LNCaP clone FGC (cell line): ENCODE measurements at regions not wholly inside any gene's neighbourhood (a gene's known extent, or its start where the extent isn't known, plus 50 kb on each side); places are given as distances from the start of the nearest gene placed in this dataset.
"Not testable (repeated sequence)": the region's sequence is repeated elsewhere in the genome, so short reads cannot be mapped to it uniquely, and the experiment has no call there.

Experiments
- DNase-seq: peaks from one replicate; pipeline ENCODE4 v3.0.0-alpha.2; 2011; ENCODE audit warnings: low read depth
- H3K4me3 ChIP-seq: 2 replicates; pipeline ENCODE4 v1.5.1; 2011; ENCODE audit warnings: mild to moderate bottlenecking, low read depth, low read length, control low read depth
- TF ChIP-seq, protein P1 (sequence below): IDR thresholded peaks from 2 replicates; pipeline ENCODE4 v1.5.1; 2012; ENCODE audit warnings: mild to moderate bottlenecking; ENCODE audit not compliant: control insufficient read depth, insufficient read depth; ENCODE audit errors: extremely low read depth

DNA sequence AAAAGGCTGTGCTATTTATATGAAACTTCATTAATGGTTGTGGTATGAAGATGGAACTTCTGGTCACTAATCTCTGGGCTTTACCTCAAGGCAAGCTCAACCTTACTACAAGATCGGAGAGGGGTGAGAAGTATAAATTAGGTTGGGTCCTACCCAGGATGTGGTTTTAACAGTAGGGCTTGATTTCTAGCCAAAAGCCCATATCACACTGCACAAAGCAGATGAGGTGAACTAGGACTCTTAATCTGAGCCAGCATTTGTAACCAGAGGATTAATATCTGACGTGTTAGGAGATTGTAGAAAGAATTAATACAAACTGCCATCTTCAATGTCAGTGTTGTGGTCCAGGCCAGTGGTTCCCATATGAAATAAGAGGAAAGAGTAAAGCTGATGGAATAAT is 86.4 kb upstream of the RGPD4 start:
- no peak for DNase-seq
- H3K4me3 ChIP-seq = no peak overlapping the region
- TF ChIP-seq, protein P1, sequence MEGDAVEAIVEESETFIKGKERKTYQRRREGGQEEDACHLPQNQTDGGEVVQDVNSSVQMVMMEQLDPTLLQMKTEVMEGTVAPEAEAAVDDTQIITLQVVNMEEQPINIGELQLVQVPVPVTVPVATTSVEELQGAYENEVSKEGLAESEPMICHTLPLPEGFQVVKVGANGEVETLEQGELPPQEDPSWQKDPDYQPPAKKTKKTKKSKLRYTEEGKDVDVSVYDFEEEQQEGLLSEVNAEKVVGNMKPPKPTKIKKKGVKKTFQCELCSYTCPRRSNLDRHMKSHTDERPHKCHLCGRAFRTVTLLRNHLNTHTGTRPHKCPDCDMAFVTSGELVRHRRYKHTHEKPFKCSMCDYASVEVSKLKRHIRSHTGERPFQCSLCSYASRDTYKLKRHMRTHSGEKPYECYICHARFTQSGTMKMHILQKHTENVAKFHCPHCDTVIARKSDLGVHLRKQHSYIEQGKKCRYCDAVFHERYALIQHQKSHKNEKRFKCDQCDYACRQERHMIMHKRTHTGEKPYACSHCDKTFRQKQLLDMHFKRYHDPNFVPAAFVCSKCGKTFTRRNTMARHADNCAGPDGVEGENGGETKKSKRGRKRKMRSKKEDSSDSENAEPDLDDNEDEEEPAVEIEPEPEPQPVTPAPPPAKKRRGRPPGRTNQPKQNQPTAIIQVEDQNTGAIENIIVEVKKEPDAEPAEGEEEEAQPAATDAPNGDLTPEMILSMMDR = no peak

GRCh38 chr2:107742460-107743027 is 84.1 kb upstream of the RGPD4 start:
- DNase-seq = no peak
- TF ChIP-seq, protein P1 = no peak
- H3K4me3 ChIP-seq = no peak overlapping the region

DNA sequence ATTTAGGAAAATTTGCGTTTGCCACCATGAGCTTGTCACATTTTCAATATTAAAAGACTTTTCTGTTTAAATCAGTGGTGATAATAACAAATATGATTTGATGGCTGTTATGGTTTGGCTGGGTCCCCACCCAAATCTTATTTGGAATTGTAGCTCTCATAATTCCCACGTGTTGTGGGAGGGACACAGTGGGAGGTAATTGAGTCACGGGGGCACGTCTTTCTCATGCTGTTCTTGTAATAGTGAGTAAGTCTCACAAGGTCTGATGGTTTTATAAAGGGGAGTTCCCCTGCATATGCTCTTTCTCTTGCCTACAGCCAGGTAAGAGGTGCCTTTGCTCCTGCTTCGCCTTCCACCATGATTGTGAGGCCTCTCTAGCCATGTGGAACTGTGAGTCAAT is 83.4 kb upstream of the RGPD4 start:
- TF ChIP-seq, protein P1 = no peak
- no peak overlapping the region for H3K4me3 ChIP-seq

DNA sequence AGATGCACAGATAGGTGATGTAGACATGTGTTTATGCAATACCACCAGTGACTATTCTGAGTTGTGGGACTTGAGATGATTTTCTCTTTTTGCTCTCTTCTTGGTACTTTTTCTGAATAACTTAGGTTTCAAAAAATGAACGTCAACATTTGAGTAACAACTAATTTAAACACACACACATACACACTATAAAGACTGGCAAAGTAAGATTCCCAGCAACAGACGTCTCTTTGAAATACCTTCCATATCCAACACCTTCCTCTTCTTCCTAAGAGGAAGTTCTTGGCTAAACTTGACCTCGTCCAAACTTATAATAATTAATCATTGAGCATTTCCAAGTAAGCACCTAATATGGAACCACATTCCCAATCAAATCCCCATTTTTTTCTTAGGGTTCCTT is 81.6 kb upstream of the RGPD4 start:
- no peak overlapping the region for H3K4me3 ChIP-seq
- DNase-seq = no peak
- TF ChIP-seq, protein P1 = no peak

More for the DNA sequence above, 83.4 kb upstream of the RGPD4 start:
- no peak for DNase-seq

- not testable (repeated sequence) for H3K4me3 ChIP-seq, DNase-seq
Observed at GRCh38 chr2:107746552-107747198, 80.0 kb upstream of the RGPD4 start.

- not testable (repeated sequence) for H3K4me3 ChIP-seq, DNase-seq
Observed at GRCh38 chr2:107747199-107747963, 79.3 kb upstream of the RGPD4 start.

- no peak for DNase-seq
Observed at GRCh38 chr2:107747964-107748583, 78.6 kb upstream of the RGPD4 start.

More at GRCh38 chr2:107747964-107748583, 78.6 kb upstream of the RGPD4 start:
- H3K4me3 ChIP-seq = no peak overlapping the region
- TF ChIP-seq, protein P1 = no peak
